Osteoblast (primary cell): ENCODE measurements at regions not wholly inside any gene's neighbourhood (a gene's known extent, or its start where the extent isn't known, plus 50 kb on each side); places are given as distances from the start of the nearest gene placed in this dataset.
A peak's percentile ranks its signal among the peaks of the same experiment; 100 is the strongest.

ENCODE experiments used
- DNase-seq: peaks from one replicate; pipeline ENCODE4 v3.0.0; 2011; ENCODE audit warnings: low spot score, mixed read lengths; ENCODE audit not compliant: insufficient read length; ENCODE audit errors: missing footprints
- H2AFZ ChIP-seq: 2 replicates; pipeline ENCODE4 v1.6.0; 2011; ENCODE audit warnings: mild to moderate bottlenecking, low read length
- H3K27ac ChIP-seq: 2 replicates; pipeline ENCODE4 v1.5.1; 2011; ENCODE audit warnings: mild to moderate bottlenecking, low read depth, low read length, moderate library complexity
- H3K27me3 ChIP-seq: 2 replicates; pipeline ENCODE4 v1.6.0; 2012; ENCODE audit warnings: mild to moderate bottlenecking, control low read depth, inconsistent platforms, low read length, moderate library complexity; ENCODE audit not compliant: insufficient read depth
- H3K36me3 ChIP-seq: 2 replicates; pipeline ENCODE4 v1.5.1; 2011; ENCODE audit warnings: mild to moderate bottlenecking, low read length, control low read depth, moderate library complexity; ENCODE audit not compliant: insufficient read depth
- H3K4me1 ChIP-seq: 2 replicates; pipeline ENCODE4 v1.5.1; 2011; ENCODE audit warnings: mild to moderate bottlenecking, low read length, control low read depth, moderate library complexity; ENCODE audit not compliant: insufficient read depth
- H3K4me2 ChIP-seq: 2 replicates; pipeline ENCODE4 v1.6.0; 2011; ENCODE audit warnings: mild to moderate bottlenecking, low read length; ENCODE audit not compliant: insufficient read depth
- H3K4me3 ChIP-seq: fragments of 200-600 bp; sonication (generic); 3 replicates; pipeline ENCODE4 v1.5.1; 2012; ENCODE audit warnings: mild to moderate bottlenecking, low read length, inconsistent platforms; ENCODE audit not compliant: insufficient read depth
- H3K79me2 ChIP-seq: 2 replicates; pipeline ENCODE4 v1.6.0; 2012; ENCODE audit warnings: mild to moderate bottlenecking, low read length, control low read depth, inconsistent platforms; ENCODE audit not compliant: insufficient read depth
- H3K9me3 ChIP-seq: 2 replicates; pipeline ENCODE4 v1.5.1; 2011; ENCODE audit warnings: low read depth, low read length, control low read depth
- H4K20me1 ChIP-seq: 2 replicates; pipeline ENCODE4 v1.6.0; 2012; ENCODE audit warnings: mild to moderate bottlenecking, low read length, control low read depth; ENCODE audit not compliant: insufficient read depth
- CTCF ChIP-seq: IDR thresholded peaks from 2 replicates; pipeline ENCODE4 v1.5.1; 2011; ENCODE audit warnings: mild to moderate bottlenecking, low read depth, low read length, moderate library complexity; ENCODE audit errors: extremely low read depth

- Histone ChIP-seq H3K79me2 (no peaks in the 10 kb centered on the region), H2AFZ (no peak overlapping the region), H3K27ac (no peak overlapping the region), H4K20me1 (no peaks in the 10 kb centered on the region), H3K27me3 (no peaks in the 10 kb centered on the region), H3K36me3 (no peaks in the 10 kb centered on the region), H3K4me1 (peaks cover 8% of the 10 kb centered on the region), H3K4me2 (no peak overlapping the region), H3K9me3 (no peaks in the 10 kb centered on the region), H3K4me3 (no peak overlapping the region)
- no peak for TF ChIP-seq CTCF
- no peak for DNase-seq
These were observed 84.7 kb downstream of the FAM161A start for GRCh38 chr2:61769093-61769675.

GRCh38 chr2:61764035-61764800, 89.6 kb downstream of the FAM161A start:
- peak overlapping the region; percentile 96 for H3K4me2 ChIP-seq
- no peaks in the 10 kb centered on the region for H3K79me2 ChIP-seq
- H3K27me3 ChIP-seq, result no peaks in the 10 kb centered on the region
- no peak for TF ChIP-seq CTCF
- no peaks in the 10 kb centered on the region for H3K36me3 ChIP-seq
- H4K20me1 ChIP-seq, result no peaks in the 10 kb centered on the region
- peak overlapping the region; percentile 100 for H3K27ac ChIP-seq
- DNase-seq, result peak; percentile 97
- peak overlapping the region; percentile 94 for H3K4me3 ChIP-seq
- H3K9me3 ChIP-seq, result no peaks in the 10 kb centered on the region
- H3K4me1 ChIP-seq, result peaks cover 11% of the 10 kb centered on the region
- peak overlapping the region; percentile 99 for H2AFZ ChIP-seq

GRCh38 chr2:61763605-61764034, 90.2 kb downstream of the FAM161A start:
- Histone ChIP-seq H3K4me2 (peak overlapping the region; percentile 96), H3K27me3 (no peaks in the 10 kb centered on the region), H3K4me1 (peaks cover 13% of the 10 kb centered on the region), H3K79me2 (no peaks in the 10 kb centered on the region), H3K4me3 (peak overlapping the region; percentile 94), H4K20me1 (no peaks in the 10 kb centered on the region), H3K27ac (peak overlapping the region; percentile 100), H3K36me3 (no peaks in the 10 kb centered on the region), H2AFZ (peak overlapping the region; percentile 91), H3K9me3 (no peaks in the 10 kb centered on the region)
- peak; percentile 88 for DNase-seq
- TF ChIP-seq CTCF, result no peak

GRCh38 chr2:61762292-61762691, 91.6 kb downstream of the FAM161A start:
- H2AFZ ChIP-seq, result no peak overlapping the region
- H3K4me3 ChIP-seq, result no peak overlapping the region
- no peaks in the 10 kb centered on the region for H3K27me3 ChIP-seq
- DNase-seq, result no peak
- no peaks in the 10 kb centered on the region for H3K79me2 ChIP-seq
- no peak overlapping the region for H3K4me2 ChIP-seq
- no peak overlapping the region for H3K27ac ChIP-seq
- H3K9me3 ChIP-seq, result no peaks in the 10 kb centered on the region
- H3K36me3 ChIP-seq, result no peaks in the 10 kb centered on the region
- H4K20me1 ChIP-seq, result no peaks in the 10 kb centered on the region
- TF ChIP-seq CTCF, result no peak
- peaks cover 13% of the 10 kb centered on the region for H3K4me1 ChIP-seq
